Tibial nerve (tissue), 4 donors: ENCODE measurements at regions not wholly inside any gene's neighbourhood (a gene's known extent, or its start where the extent isn't known, plus 50 kb on each side); places are given as distances from the start of the nearest gene placed in this dataset.

ENCODE experiments used
- DNase-seq, 2 donors: peaks; one replicate each; pipeline ENCODE4 v3.0.0-alpha.2; 2019; ENCODE audit warnings: low spot score in 2 of 2
- H3K27ac ChIP-seq, 4 donors: fragments of 200-600 bp; sonication (generic) in 3 of 4; one replicate each; pipeline ENCODE4 v1.5.1; 2017 to 2019; ENCODE audit warnings: mild to moderate bottlenecking in 1 of 4
- H3K27me3 ChIP-seq, 2 donors: fragments of 200-600 bp; sonication (generic) in 1 of 2; one replicate each; pipeline versions ENCODE4 v1.5.1 to v1.6.0; 2017 to 2019
- H3K36me3 ChIP-seq, 3 donors: fragments of 200-600 bp; sonication (generic); one replicate each; pipeline ENCODE4 v1.5.1; 2018 to 2019
- H3K4me1 ChIP-seq, 4 donors: fragments of 200-600 bp; sonication (generic) in 3 of 4; one replicate each; pipeline ENCODE4 v1.5.1; 2017 to 2019
- H3K4me3 ChIP-seq, 4 donors: fragments of 200-600 bp; sonication (generic) in 3 of 4; one replicate each; pipeline ENCODE4 v1.5.1; 2017 to 2019; ENCODE audit warnings: mild to moderate bottlenecking in 1 of 4, moderate library complexity in 1 of 4
- H3K9me3 ChIP-seq, 4 donors: fragments of 200-600 bp; sonication (generic) in 3 of 4; one replicate each; pipeline ENCODE4 v1.5.1; 2017 to 2019
- CTCF ChIP-seq, 5 experiments: fragments of 200-600 bp in 3 of 5; fragments of 450-650 bp in 2 of 5; sonication (generic) in 3 of 5; IDR thresholded peaks; one replicate each; pipeline ENCODE4 v1.5.1; 2016 to 2019; ENCODE audit warnings: antibody characterized with exemption in 5 of 5, mild to moderate bottlenecking in 3 of 5, moderate library complexity in 2 of 5
- EP300 ChIP-seq, 2 donors: sonication (generic); formaldehyde crosslinking; IDR thresholded peaks; one replicate each; pipeline ENCODE4 v1.6.1; 2017; ENCODE audit warnings: antibody characterized with exemption in 2 of 2, mild to moderate bottlenecking in 1 of 2
- POLR2A ChIP-seq, 2 donors: fragments of 450-650 bp; IDR thresholded peaks; one replicate each; pipeline ENCODE4 v1.6.1; 2017; ENCODE audit warnings: antibody characterized with exemption in 2 of 2, mild to moderate bottlenecking in 2 of 2, moderate library complexity in 2 of 2
- WGBS, 2 donors: methylation state at CpG; one replicate each; pipeline ENCODE4 v1.1.5; 2018; 5-methylcytosine and 5-hydroxymethylcytosine counted together

GRCh38 chr2:61700464-61700863 lies 153.4 kb downstream of the FAM161A start:
- 75 to 79% methylated on average over 4 of the region's 4 CpGs for WGBS, 2 donors
- H3K9me3 ChIP-seq: no peaks in the 10 kb centered on the region

GRCh38 chr2:61694312-61695274 lies 156.4 kb upstream of the XPO1 start:
- Histone ChIP-seq H3K4me3 (peak overlapping the region; percentile 52 to 78 (median 76)), H3K27me3 (no peaks in the 10 kb centered on the region), H3K36me3 (no peaks in the 10 kb centered on the region), H3K9me3 (no peaks in the 10 kb centered on the region), H3K4me1 (peaks cover 0 to 10% (median 2%) of the 10 kb centered on the region in 4 donors), H3K27ac (peak overlapping the region; percentile 72 to 88 (median 82))
- peak; percentile 92 to 95 for DNase-seq
- peak; percentile 50 to 70 for TF ChIP-seq POLR2A (IDR thresholded peaks at IDR 0.05)
- TF ChIP-seq CTCF (IDR thresholded peaks at IDR 0.05): peak in 4 of 5 experiments; percentile 24 to 58 (median 46)
- peak in 1 of 2 donors; percentile 91 for TF ChIP-seq EP300 (IDR thresholded peaks at IDR 0.05)
- WGBS, 2 donors: 3 to 8% methylated on average over 32 to 36 of the region's 47 CpGs

More at GRCh38 chr2:61700464-61700863, 153.4 kb downstream of the FAM161A start:
- Histone ChIP-seq H3K4me1 (peaks cover 0 to 4% (median 0%) of the 10 kb centered on the region in 4 donors), H3K4me3 (no peak overlapping the region), H3K36me3 (no peaks in the 10 kb centered on the region), H3K27me3 (no peaks in the 10 kb centered on the region), H3K27ac (no peak overlapping the region)
- TF ChIP-seq CTCF (IDR thresholded peaks at IDR 0.05) (no peak), POLR2A (IDR thresholded peaks at IDR 0.05) (no peak), EP300 (IDR thresholded peaks at IDR 0.05) (no peak)
- no peak for DNase-seq

GRCh38 chr2:61693744-61694143 lies 155.6 kb upstream of the XPO1 start:
- Histone ChIP-seq H3K4me3 (peak overlapping the region in 1 of 4 donors; percentile 78), H3K27me3 (no peaks in the 10 kb centered on the region), H3K9me3 (no peaks in the 10 kb centered on the region), H3K36me3 (no peaks in the 10 kb centered on the region), H3K27ac (peak overlapping the region in 2 of 4 donors; percentile 87 to 88), H3K4me1 (peaks cover 0 to 12% (median 2%) of the 10 kb centered on the region in 4 donors)
- DNase-seq: no peak
- WGBS, 2 donors: 93% methylated on average over 2 of the region's 2 CpGs
- TF ChIP-seq CTCF (IDR thresholded peaks at IDR 0.05) (no peak), POLR2A (IDR thresholded peaks at IDR 0.05) (no peak), EP300 (IDR thresholded peaks at IDR 0.05) (no peak)

GRCh38 chr2:61690078-61690596 lies 152.0 kb upstream of the XPO1 start:
- H3K27me3 ChIP-seq: no peaks in the 10 kb centered on the region
- H3K27ac ChIP-seq: peak overlapping the region in 1 of 4 donors; percentile 37
- H3K9me3 ChIP-seq: no peaks in the 10 kb centered on the region
- DNase-seq: no peak
- H3K4me3 ChIP-seq: no peak overlapping the region
- TF ChIP-seq CTCF (IDR thresholded peaks at IDR 0.05) (no peak), EP300 (IDR thresholded peaks at IDR 0.05) (no peak), POLR2A (IDR thresholded peaks at IDR 0.05) (no peak)
- no peaks in the 10 kb centered on the region for H3K36me3 ChIP-seq
- H3K4me1 ChIP-seq: peaks cover 0 to 8% (median 2%) of the 10 kb centered on the region in 4 donors

- Histone ChIP-seq H3K36me3 (no peaks in the 10 kb centered on the region), H3K27ac (no peak overlapping the region), H3K27me3 (no peaks in the 10 kb centered on the region), H3K9me3 (no peaks in the 10 kb centered on the region), H3K4me3 (no peak overlapping the region), H3K4me1 (peaks cover 0 to 5% (median 2%) of the 10 kb centered on the region in 4 donors)
- WGBS, 2 donors: 74 to 76% methylated on average over 5 of the region's 5 CpGs
- TF ChIP-seq CTCF (IDR thresholded peaks at IDR 0.05) (no peak), EP300 (IDR thresholded peaks at IDR 0.05) (no peak), POLR2A (IDR thresholded peaks at IDR 0.05) (no peak)
- DNase-seq: no peak
These were observed 151.4 kb upstream of the XPO1 start for GRCh38 chr2:61689568-61689967.
